Stimulated activated naive CD8-positive, alpha-beta T cell treated with anti-CD3 and anti-CD28 coated beads, Interleukin-15, Interleukin-2, amounts not matched to agents 100 U/mL and 50 U/mL, for 24 hours (primary cell): ENCODE measurements at regions not wholly inside any gene's neighbourhood (a gene's known extent, or its start where the extent isn't known, plus 50 kb on each side); places are given as distances from the start of the nearest gene placed in this dataset.
"Not testable (repeated sequence)": the region's sequence is repeated elsewhere in the genome, so short reads cannot be mapped to it uniquely, and the experiment has no call there.

ENCODE experiments used
- ATAC-seq: fragments of 150-1000 bp; cut with Tn5 transposase; one replicate; pipeline ENCODE4 v1.10.0; 2021
- DNase-seq: peaks from one replicate; pipeline ENCODE4 v3.0.0; 2021

- ATAC-seq (no peak), DNase-seq (no peak)
Observed at GRCh38 chr5:113721171-113721570, 207.7 kb downstream of the YTHDC2 start.

DNA sequence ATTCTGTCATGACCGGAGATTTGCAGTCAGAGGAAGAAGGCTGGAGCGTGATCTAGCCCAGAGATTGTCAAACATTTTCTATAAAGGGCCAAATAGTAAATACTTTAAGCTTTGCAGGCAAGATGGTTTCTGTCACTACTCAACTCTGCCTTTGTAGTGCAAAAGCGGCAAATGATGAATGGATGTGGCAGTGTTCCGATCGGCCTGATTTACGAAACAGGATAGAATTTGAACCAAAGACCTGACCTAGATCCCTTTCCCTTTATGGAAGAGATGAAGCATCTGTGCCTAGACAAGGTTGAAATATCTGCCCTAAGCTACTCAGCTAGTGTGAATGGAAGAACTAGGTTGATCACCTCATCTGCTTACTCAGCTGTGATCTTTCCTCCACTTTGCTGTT is 209.5 kb downstream of the YTHDC2 start:
- ATAC-seq (no peak), DNase-seq (no peak)

- DNase-seq (no peak), ATAC-seq (no peak)
Observed at GRCh38 chr5:113735751-113736150, 222.3 kb downstream of the YTHDC2 start.

DNA sequence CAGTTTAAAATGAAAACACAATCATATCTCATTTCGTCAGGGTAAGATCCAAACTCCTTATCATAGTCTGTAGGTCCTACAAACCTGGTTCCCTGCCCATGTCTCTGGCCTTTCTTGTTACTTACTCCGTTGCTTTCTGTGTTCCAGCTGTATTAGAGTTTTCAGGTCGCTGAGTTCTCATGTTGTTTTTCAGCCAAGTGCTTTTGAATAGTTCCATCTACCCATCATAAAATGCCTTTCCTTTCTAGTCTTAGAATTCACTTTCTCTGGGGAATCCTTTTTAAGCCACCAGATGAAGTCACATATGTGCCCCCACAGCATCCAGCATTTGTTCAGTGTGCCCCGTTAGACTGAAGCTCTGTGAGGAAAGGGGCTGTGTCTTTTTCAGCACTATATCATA is 228.7 kb downstream of the YTHDC2 start:
- no peak for DNase-seq

GRCh38 chr5:113742639-113743038 is 229.1 kb downstream of the YTHDC2 start:
- ATAC-seq: no peak
- DNase-seq: no peak

More for the DNA sequence above, 228.7 kb downstream of the YTHDC2 start:
- ATAC-seq: no peak

- DNase-seq: no peak
- ATAC-seq: no peak
Observed at GRCh38 chr5:113748403-113748802, 234.9 kb downstream of the YTHDC2 start.

DNA sequence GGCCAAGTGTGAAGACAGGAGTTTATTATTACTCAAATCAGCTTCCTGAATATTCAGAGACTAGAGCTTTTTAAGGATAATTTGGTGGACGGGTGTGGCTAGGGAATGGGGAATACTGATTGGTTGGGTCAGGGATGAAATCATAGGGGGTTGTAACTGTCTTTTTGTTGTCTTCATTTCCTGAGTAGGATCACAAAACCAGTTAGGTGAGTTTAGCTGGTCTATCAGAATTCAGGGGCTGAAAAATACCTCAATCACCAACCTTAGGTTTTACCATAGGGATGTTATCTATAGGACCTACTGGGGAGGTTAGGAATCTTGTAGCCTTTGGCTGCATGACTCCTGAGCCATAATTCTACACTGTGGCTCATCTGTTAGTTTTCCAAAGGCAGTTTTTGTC is 235.8 kb downstream of the YTHDC2 start:
- ATAC-seq: no peak
- no peak for DNase-seq

DNA sequence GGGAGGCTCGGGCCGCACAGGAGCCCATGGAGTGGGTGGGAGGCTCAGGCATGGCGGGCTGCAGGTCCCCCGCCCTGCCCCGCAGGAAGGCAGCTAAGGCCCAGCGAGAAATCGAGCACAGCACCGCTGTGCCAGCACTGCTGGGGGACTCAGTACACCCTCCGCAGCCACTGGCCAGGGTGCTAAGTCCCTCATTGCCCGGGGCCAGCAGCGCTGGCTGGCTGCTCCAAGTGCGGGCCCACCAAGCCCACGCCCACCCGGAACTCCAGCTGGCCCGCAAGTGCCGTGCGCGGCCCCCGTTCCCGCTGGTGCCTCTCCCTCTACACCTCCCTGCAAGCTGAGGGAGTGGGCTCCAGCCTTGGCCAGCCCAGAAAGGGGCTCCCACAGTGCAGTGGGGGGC is 239.7 kb downstream of the YTHDC2 start:
- not testable (repeated sequence) for ATAC-seq, DNase-seq

GRCh38 chr5:113755516-113755915 is 242.0 kb downstream of the YTHDC2 start:
- DNase-seq: no peak
- ATAC-seq: no peak

- DNase-seq: no peak
- ATAC-seq: no peak
Observed at GRCh38 chr5:113757508-113757907, 244.0 kb downstream of the YTHDC2 start.

DNA sequence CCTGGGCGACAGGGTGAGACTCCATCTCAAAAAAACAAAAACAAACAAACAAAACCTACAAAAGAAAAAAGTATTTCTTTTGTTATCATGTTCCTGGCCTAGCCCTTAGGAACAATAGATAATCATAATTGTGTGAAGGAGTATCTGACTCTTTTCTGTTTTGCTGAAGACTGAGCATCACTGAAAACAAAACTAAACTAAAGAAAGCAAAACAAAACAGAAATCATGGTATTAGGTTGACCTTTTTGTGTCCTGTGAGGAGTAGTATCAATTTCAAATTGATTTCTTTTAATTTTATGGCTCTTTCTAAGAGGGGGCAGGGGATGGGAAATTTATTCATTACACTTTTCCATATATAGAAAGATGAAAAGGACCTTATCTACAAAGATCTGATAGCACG is 246.0 kb downstream of the YTHDC2 start:
- DNase-seq (no peak), ATAC-seq (no peak)

DNA sequence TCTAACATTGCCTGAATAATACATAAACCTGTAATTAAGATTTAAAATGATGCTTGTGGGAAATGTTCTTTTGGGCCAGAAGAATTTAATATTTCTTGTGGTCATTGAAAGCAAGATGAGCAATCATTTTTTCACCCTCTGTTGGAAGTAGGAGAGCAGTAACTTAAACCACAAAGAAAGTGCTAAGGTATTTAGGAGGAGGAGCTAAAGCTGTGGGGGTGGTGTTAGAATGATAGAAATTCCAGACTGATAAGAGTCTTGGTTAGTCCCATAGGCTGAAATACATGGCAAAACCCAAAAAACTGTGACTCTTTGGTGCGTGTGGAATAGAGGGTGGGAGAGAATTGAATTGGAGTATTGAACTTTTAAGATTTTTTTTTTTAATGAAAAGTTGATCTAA is 247.0 kb downstream of the YTHDC2 start:
- DNase-seq (no peak), ATAC-seq (no peak)

DNA sequence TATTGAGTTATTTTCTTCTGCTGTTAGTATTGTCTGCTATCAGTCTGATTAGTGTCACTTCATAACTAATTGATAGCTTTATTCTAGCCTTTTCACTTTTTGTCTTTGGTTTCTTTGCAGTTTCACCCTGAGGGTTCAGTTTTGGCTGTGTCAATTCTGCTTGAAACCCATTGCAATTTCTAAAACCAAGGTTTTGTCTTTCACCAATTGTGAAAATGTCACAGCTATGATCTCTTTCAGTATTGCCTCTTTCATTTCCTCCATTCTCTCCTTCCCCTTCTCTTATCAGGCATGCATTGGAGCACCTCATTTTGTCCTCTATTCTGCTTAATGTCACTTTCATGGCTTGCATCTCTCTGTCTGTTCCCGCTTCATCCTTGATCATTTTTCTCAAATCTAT is 248.1 kb downstream of the YTHDC2 start:
- ATAC-seq: no peak

GRCh38 chr5:113764382-113764781 is 250.9 kb downstream of the YTHDC2 start:
- ATAC-seq (no peak), DNase-seq (no peak)

More for the DNA sequence above, 248.1 kb downstream of the YTHDC2 start:
- no peak for DNase-seq

- ATAC-seq, DNase-seq: not testable (repeated sequence)
Observed at GRCh38 chr5:113766827-113767226, 253.3 kb downstream of the YTHDC2 start.

DNA sequence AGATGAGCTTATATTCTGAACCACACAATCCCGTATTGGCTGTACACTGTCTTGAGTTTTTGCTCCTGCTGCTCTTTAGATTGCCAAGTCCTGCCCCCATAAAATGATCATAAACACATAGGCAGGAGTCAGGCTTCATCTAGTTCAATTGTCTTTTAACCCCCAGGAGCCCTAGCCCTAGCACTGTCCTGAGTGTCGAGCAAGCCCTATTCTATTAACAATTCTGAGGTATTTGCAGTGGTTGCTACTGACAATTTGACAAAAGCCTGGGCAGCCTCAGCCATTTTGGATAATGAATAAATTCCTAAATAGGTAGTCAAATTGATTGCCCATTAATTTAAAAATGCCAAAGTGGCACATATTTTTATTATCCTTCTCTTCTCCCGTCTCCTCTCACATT is 257.2 kb downstream of the YTHDC2 start:
- no peak for ATAC-seq
- DNase-seq: no peak

- DNase-seq (no peak), ATAC-seq (no peak)
Observed at GRCh38 chr5:113771483-113771882, 258.0 kb downstream of the YTHDC2 start.

GRCh38 chr5:113776168-113776567 is 262.7 kb downstream of the YTHDC2 start:
- no peak for ATAC-seq
- DNase-seq: no peak

GRCh38 chr5:113776832-113777525 is 263.5 kb downstream of the YTHDC2 start:
- ATAC-seq: no peak
- no peak for DNase-seq

- DNase-seq: no peak
- no peak for ATAC-seq
Observed at GRCh38 chr5:113778147-113778546, 264.7 kb downstream of the YTHDC2 start.

DNA sequence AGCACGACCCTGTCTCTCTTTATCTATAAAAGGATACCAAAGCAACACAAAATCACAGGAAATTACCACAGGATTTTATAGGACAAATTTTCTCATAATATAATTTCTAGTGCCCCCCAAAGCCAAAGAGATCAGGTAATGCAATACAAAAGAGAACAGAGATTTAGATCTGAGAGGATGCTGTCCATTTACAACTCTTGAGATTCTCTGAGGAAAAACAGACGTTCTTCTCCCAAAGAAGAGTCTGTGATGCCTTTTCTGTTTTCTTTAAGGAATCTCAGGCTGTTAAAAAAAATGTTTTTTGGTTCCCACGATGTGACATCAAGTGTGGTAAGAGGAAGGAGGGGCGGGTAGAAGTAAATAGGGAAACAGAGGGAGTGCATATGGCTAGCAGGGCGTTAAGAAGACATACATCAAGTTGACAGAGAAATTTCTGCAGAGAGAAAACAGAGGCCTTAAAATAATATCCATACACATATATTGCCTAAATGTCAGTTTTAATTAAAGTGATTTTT is 274.7 kb downstream of the YTHDC2 start:
- no peak for DNase-seq
- no peak for ATAC-seq

GRCh38 chr5:113789769-113790168 is 276.3 kb downstream of the YTHDC2 start:
- no peak for ATAC-seq
- no peak for DNase-seq

GRCh38 chr5:113792806-113793205 is 279.3 kb downstream of the YTHDC2 start:
- DNase-seq (no peak), ATAC-seq (no peak)

DNA sequence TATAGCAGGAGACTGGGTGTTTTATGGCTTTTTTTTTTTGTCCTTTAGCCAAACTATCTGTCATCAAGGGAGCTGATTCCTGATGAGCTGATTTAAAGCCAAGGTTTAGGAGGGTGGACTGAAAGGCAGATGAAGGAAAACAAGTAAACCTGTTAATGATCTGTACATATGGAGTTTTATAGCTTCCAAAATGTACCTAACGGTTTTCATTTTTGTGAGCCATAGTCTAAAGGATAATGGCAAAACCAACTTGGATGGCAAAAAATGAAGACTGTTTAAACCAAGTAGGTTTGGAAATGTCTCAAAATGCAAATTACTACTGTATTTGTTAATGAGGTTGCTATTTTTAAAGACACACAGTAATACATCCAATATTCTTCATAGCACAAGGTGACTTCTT is 281.5 kb downstream of the YTHDC2 start:
- DNase-seq: no peak
- ATAC-seq: no peak
